K562 (cell line): ENCODE measurements at regions not wholly inside any gene's neighbourhood (a gene's known extent, or its start where the extent isn't known, plus 50 kb on each side); places are given as distances from the start of the nearest gene placed in this dataset.

Experiments used
- ATAC-seq: fragments of 200-7000 bp; cut with Tn5 transposase; 3 replicates; pipeline ENCODE4 v1.9.1; 2020; ENCODE audit warnings: moderate library complexity
- BruUV-seq: library from RNA; stranded (reverse); fragments of 400-500 nt; replicated peaks from 2 replicates; lab custom pipeline; 2021; lab: Mats Ljungman, UMichigan
- CTCF ChIA-PET: fragments of 300-600 bp; formaldehyde crosslinking; extraction: SDS; loops from one replicate; lab custom pipeline; 2021; ENCODE audit warnings: low intra/inter-chr PET ratio; lab: Yijun Ruan, JAX
- POLR2A ChIA-PET: fragments of 300-600, 350-650 bp; sonication (Branson Sonifier 250); formaldehyde crosslinking; extraction: SDS; loops from one replicate; lab custom pipeline; 2021; ENCODE audit warnings: antibody characterized with exemption, inconsistent platforms; lab: Yijun Ruan, JAX
- DNase-seq, 4 experiments: peaks; one replicate each; pipeline versions ENCODE4 v3.0.0 to v3.0.0-alpha.2; 2011 to 2018; ENCODE audit warnings: low spot score in 3 of 4, mixed read lengths in 3 of 4; ENCODE audit errors: extremely low read depth in 1 of 4
- FAIRE-seq: peaks from 2 replicates; lab custom pipeline; 2011; peaks lifted over from hg19 to GRCh38; lab: Jason Lieb, UNC
- H2AFZ ChIP-seq: 2 replicates; pipeline ENCODE4 v1.6.0; 2011; ENCODE audit warnings: low read depth, low read length, control low read depth, inconsistent platforms
- H3K27ac ChIP-seq: fragments of 200-600 bp; 3 replicates; pipeline ENCODE4 v1.8.0; 2011; ENCODE audit warnings: low read depth, mild to moderate bottlenecking, control low read depth, inconsistent platforms, low read length, moderate library complexity, mixed read lengths; ENCODE audit errors: extremely low read depth
- H3K27me3 ChIP-seq, 2 experiments: fragments of 300-600 bp in 1 of 2; 2 replicates in 1 of 2; 3 replicates in 1 of 2; pipeline versions ENCODE4 v1.6.0 to v1.8.0; 2011; ENCODE audit warnings: inconsistent platforms in 2 of 2, low read length in 2 of 2, mild to moderate bottlenecking in 1 of 2, mixed read lengths in 1 of 2, moderate library complexity in 1 of 2; ENCODE audit not compliant: control insufficient read depth in 2 of 2, insufficient read depth in 2 of 2
- H3K36me3 ChIP-seq: fragments of 300-600 bp; 3 replicates; pipeline ENCODE4 v1.8.0; 2011; ENCODE audit warnings: mild to moderate bottlenecking, low read length, inconsistent platforms; ENCODE audit not compliant: control insufficient read depth, insufficient read depth
- H3K4me1 ChIP-seq, 2 experiments: fragments of 200-600 bp in 1 of 2; replicated peaks in 1 of 2; 2 replicates in 1 of 2; 3 replicates in 1 of 2; pipeline versions ENCODE4 v1.5.1 to v1.8.0; 2011; ENCODE audit warnings: inconsistent platforms in 2 of 2, low read length in 2 of 2, mild to moderate bottlenecking in 1 of 2, mixed read lengths in 1 of 2, moderate library complexity in 1 of 2; ENCODE audit not compliant: control insufficient read depth in 2 of 2, insufficient read depth in 2 of 2
- H3K4me2 ChIP-seq: 2 replicates; pipeline ENCODE4 v1.6.1; 2011; ENCODE audit warnings: low read length, control low read depth, inconsistent platforms, mixed read lengths; ENCODE audit not compliant: insufficient read depth
- H3K4me3 ChIP-seq: fragments of 200-600 bp; sonication (generic), shearing (Covaris generic); 2 replicates; pipeline ENCODE4 v1.5.1; 2016; ENCODE audit warnings: control low read depth, inconsistent platforms
- H3K79me2 ChIP-seq: fragments of 200-600 bp; 3 replicates; pipeline ENCODE4 v1.8.0; 2011; ENCODE audit warnings: low read length, inconsistent platforms; ENCODE audit not compliant: control insufficient read depth, insufficient read depth
- H3K9ac ChIP-seq, 2 experiments: 2 replicates each; pipeline versions ENCODE4 v1.6.0 to v1.6.1; 2011; ENCODE audit warnings: low read depth in 2 of 2, low read length in 2 of 2, control low read depth in 1 of 2, inconsistent platforms in 1 of 2, mild to moderate bottlenecking in 1 of 2, mixed read lengths in 1 of 2; ENCODE audit not compliant: insufficient read depth in 1 of 2
- H3K9me1 ChIP-seq: one replicate; pipeline ENCODE4 v1.6.0; 2011; ENCODE audit warnings: inconsistent platforms, mild to moderate bottlenecking, low read length, moderate library complexity; ENCODE audit not compliant: control insufficient read depth, insufficient read depth
- H3K9me3 ChIP-seq: replicated peaks from 2 replicates; pipeline ENCODE4 v1.5.1; 2011; ENCODE audit warnings: low read depth, low read length, inconsistent platforms; ENCODE audit not compliant: control insufficient read depth, insufficient read depth
- H4K20me1 ChIP-seq: replicated peaks from 2 replicates; pipeline ENCODE4 v1.6.1; 2011; ENCODE audit warnings: low read length, inconsistent platforms, mixed read lengths; ENCODE audit not compliant: control insufficient read depth, insufficient read depth
- CBFA2T3 ChIP-seq: fragments of 450-650 bp; IDR thresholded peaks from 2 replicates; pipeline ENCODE4 v1.6.1; 2017
- KLF16 ChIP-seq: IDR thresholded peaks from 2 replicates; pipeline ENCODE4 v1.6.1; 2016; ENCODE audit warnings: antibody characterized with exemption
- RBM25 ChIP-seq: fragments of 200-400 bp; formaldehyde crosslinking; IDR thresholded peaks from 2 replicates; pipeline ENCODE4 v1.6.1; 2018; ENCODE audit warnings: low read length, low read depth, moderate library complexity; ENCODE audit not compliant: severe bottlenecking
- STAG1 ChIP-seq: sonication (generic); formaldehyde crosslinking; IDR thresholded peaks from 2 replicates; pipeline ENCODE4 v1.5.0; 2020; ENCODE audit warnings: missing genetic modification reagents, borderline replicate concordance
- WGBS: fragments of 100-300 bp; shearing (Covaris generic); methylation state at CpG from one replicate; pipeline ENCODE4 v1.1.6; 2016; ENCODE audit warnings: low coverage, mixed read lengths; ENCODE audit not compliant: insufficient coverage; ENCODE audit errors: missing lambda C conversion rate; 5-methylcytosine and 5-hydroxymethylcytosine counted together
- in situ Hi-C: fragments of 300-500 bp; cut with MboI; formaldehyde crosslinking; loops from 4 replicates; pipeline ENCODE4 v1.15.0; 2018; ENCODE audit warnings: inconsistent platforms, mixed read lengths
- intact Hi-C: fragments of 100-400 bp; cut with micrococcal nuclease; formaldehyde crosslinking; loops from 2 replicates; pipeline ENCODE4 v1.14.2; 2022
- TF ChIP-seq, protein P1 (sequence below): sonication (generic); formaldehyde crosslinking; IDR thresholded peaks from 2 replicates; pipeline ENCODE4 v1.8.1; 2023; ENCODE audit warnings: mild to moderate bottlenecking, missing genetic modification reagents

GRCh38 chr12:130018614-130019013 lies 114.8 kb upstream of the TMEM132D start:
- H2AFZ ChIP-seq, result no peak overlapping the region
- H3K9me1 ChIP-seq, result no peaks in the 10 kb centered on the region
- H3K36me3 ChIP-seq, result no peaks in the 10 kb centered on the region
- no peak for ATAC-seq
- TF ChIP-seq CBFA2T3 (no peak), STAG1 (CRISPR knock-in tag) (no peak), KLF16 (no peak), RBM25 (peak; percentile 10)
- TF ChIP-seq, protein P1, sequence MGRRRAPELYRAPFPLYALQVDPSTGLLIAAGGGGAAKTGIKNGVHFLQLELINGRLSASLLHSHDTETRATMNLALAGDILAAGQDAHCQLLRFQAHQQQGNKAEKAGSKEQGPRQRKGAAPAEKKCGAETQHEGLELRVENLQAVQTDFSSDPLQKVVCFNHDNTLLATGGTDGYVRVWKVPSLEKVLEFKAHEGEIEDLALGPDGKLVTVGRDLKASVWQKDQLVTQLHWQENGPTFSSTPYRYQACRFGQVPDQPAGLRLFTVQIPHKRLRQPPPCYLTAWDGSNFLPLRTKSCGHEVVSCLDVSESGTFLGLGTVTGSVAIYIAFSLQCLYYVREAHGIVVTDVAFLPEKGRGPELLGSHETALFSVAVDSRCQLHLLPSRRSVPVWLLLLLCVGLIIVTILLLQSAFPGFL (CRISPR knock-in tag), result no peak
- TF ChIP-seq, all 486 proteins: peak for 1
- no peak for FAIRE-seq
- WGBS, result under 1% methylated on average over 11 of the region's 11 CpGs
- POLR2A ChIA-PET, result interaction anchor here (1.0 kb wide), 1 partner anchor 16 kb away, joined by 3 read pairs; no protein-coding TSS in a partner anchor
- no peaks in the 10 kb centered on the region for H3K9me3 ChIP-seq
- H3K27ac ChIP-seq, result no peak overlapping the region
- intact Hi-C loops (loop anchor here (10.0 kb wide), 1 partner anchor 834 kb away; no protein-coding TSS in a partner anchor), in situ Hi-C loops (no loop called here)
- no TSS peak for BruUV-seq
- H3K4me3 ChIP-seq, result no peak overlapping the region
- H3K9ac ChIP-seq, result no peak overlapping the region
- no peak for DNase-seq
- peaks cover 2% of the 10 kb centered on the region; the same call in 1 of the 2 replicates for H4K20me1 ChIP-seq
- CTCF ChIA-PET, result interaction anchor here (0.6 kb wide), 1 partner anchor 67 kb away, joined by 3 read pairs; no protein-coding TSS in a partner anchor
- H3K4me2 ChIP-seq, result no peak overlapping the region
- no peaks in the 10 kb centered on the region for H3K4me1 ChIP-seq
- no peaks in the 10 kb centered on the region for H3K79me2 ChIP-seq
- peaks cover 16 to 40% of the 10 kb centered on the region in 2 experiments for H3K27me3 ChIP-seq
